Prostate gland (tissue), 2 donors: ENCODE measurements at regions not wholly inside any gene's neighbourhood (a gene's known extent, or its start where the extent isn't known, plus 50 kb on each side); places are given as distances from the start of the nearest gene placed in this dataset.

Experiments
- CTCF ChIP-seq, 4 experiments: fragments of 200-600 bp in 2 of 4; fragments of 450-650 bp in 2 of 4; sonication (generic) in 2 of 4; IDR thresholded peaks; 1 replicate in 3 of 4; 2 replicates in 1 of 4; pipeline ENCODE4 v1.5.1; 2016 to 2019; ENCODE audit warnings: antibody characterized with exemption in 4 of 4, mild to moderate bottlenecking in 2 of 4, moderate library complexity in 2 of 4
- POLR2A ChIP-seq: fragments of 450-650 bp; IDR thresholded peaks from one replicate; pipeline ENCODE4 v1.6.1; 2016; ENCODE audit warnings: antibody characterized with exemption, mild to moderate bottlenecking
- POLR2AphosphoS5 ChIP-seq: sonication (generic); formaldehyde crosslinking; IDR thresholded peaks from one replicate; pipeline ENCODE4 v1.6.1; 2017; ENCODE audit warnings: antibody characterized with exemption

- TF ChIP-seq CTCF (IDR thresholded peaks at IDR 0.05) (no peak), POLR2A (no peak), POLR2AphosphoS5 (no peak)
Observed at GRCh38 chr6:26309731-26310142, 55.3 kb upstream of the BTN3A2 start.
